ENCODE measurements at regions not wholly inside any gene's neighbourhood (a gene's known extent, or its start where the extent isn't known, plus 50 kb on each side); places are given as distances from the start of the nearest gene placed in this dataset.

DNA sequence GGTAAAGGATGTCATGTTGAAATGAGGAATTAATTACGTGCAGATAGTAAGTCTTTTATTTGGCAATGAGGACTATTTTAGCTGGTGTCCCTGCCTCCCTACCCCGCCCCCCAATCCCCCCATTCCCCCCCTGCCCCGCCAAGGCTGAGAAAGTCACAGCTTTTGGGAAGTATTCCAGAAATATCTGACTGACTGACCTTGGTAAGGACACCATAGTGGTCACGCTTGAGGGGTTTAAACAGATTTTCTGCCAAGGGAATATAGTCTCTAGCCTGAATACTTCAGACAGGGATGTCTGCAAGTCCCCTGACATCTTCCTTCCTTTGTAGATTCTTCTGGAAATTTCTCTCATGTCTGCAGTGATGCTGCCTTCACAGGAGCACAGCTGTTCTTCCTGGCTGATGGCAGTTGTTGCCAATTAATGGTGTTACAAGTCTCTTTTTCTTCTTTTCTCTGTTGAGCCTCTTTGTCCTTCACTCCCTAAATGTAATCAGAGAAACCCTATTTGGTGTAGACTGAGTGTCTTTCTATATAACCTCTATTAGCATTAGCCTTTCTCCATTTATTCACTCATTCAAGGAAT is 53.7 kb upstream of the MGAT5 start:
- DNase-seq (ENCODE audit: low read depth, low spot score) = no peak
- H3K4me3 ChIP-seq (ENCODE audit: low read depth, low read length) = no peak overlapping the region
- in situ Hi-C loops (cut with HindIII; ENCODE audit: low sequenced_read_pairs) = no loop called here
- TF ChIP-seq, protein P1, sequence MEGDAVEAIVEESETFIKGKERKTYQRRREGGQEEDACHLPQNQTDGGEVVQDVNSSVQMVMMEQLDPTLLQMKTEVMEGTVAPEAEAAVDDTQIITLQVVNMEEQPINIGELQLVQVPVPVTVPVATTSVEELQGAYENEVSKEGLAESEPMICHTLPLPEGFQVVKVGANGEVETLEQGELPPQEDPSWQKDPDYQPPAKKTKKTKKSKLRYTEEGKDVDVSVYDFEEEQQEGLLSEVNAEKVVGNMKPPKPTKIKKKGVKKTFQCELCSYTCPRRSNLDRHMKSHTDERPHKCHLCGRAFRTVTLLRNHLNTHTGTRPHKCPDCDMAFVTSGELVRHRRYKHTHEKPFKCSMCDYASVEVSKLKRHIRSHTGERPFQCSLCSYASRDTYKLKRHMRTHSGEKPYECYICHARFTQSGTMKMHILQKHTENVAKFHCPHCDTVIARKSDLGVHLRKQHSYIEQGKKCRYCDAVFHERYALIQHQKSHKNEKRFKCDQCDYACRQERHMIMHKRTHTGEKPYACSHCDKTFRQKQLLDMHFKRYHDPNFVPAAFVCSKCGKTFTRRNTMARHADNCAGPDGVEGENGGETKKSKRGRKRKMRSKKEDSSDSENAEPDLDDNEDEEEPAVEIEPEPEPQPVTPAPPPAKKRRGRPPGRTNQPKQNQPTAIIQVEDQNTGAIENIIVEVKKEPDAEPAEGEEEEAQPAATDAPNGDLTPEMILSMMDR (IDR thresholded peaks at IDR 0.05; ENCODE audit: low read depth, low read length) = no peak

DNA sequence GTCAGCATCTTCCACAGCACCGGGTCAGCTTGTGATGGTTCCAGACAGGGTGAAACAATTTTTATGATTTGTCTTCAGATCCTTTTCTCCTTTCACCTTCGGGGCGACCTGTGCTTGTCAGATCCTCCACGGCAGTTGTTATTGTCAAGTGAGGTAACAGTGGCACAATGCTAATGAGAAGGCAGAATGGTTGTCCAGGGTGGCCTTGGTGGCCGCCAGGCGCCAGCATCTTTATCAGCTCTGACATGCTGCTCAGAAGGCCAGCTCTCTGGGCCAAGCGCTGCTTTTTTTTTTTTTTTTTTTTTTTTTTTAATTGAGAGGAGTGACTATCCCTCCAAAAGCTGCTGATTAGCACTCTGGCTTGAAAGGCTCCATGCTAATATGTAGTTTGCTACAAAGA is 52.3 kb upstream of the MGAT5 start:
- DNase-seq (ENCODE audit: low read depth, low spot score) = no peak
- TF ChIP-seq, protein P1 (IDR thresholded peaks at IDR 0.05; ENCODE audit: low read depth, low read length) = no peak
- in situ Hi-C loops (cut with HindIII; ENCODE audit: low sequenced_read_pairs) = no loop called here
- H3K4me3 ChIP-seq (ENCODE audit: low read depth, low read length) = no peak overlapping the region

DNA sequence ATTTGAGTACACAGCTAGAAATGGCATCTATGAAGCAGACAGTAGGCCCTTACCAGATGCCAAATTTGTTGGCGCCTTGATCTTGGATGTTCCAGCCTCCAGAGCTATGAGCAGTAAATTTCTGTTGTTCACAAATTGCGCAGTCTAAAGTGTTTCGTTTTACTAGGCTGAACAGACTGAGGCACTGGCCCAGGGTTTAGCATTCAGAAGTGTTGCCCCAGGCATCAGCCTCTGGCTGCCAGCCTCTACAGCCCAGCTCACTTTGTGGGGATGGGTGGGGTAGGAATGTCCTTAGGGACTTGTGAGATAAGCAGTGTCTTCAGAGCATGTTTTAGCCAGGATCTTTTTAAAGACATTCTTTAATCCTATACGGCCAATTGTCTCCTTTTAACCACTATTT is 51.5 kb upstream of the MGAT5 start:
- no peak overlapping the region for H3K4me3 ChIP-seq (ENCODE audit: low read depth, low read length)
- in situ Hi-C loops (cut with HindIII; ENCODE audit: low sequenced_read_pairs) = no loop called here
- TF ChIP-seq, protein P1 (IDR thresholded peaks at IDR 0.05; ENCODE audit: low read depth, low read length) = no peak
- DNase-seq (ENCODE audit: low read depth, low spot score) = no peak

DNA sequence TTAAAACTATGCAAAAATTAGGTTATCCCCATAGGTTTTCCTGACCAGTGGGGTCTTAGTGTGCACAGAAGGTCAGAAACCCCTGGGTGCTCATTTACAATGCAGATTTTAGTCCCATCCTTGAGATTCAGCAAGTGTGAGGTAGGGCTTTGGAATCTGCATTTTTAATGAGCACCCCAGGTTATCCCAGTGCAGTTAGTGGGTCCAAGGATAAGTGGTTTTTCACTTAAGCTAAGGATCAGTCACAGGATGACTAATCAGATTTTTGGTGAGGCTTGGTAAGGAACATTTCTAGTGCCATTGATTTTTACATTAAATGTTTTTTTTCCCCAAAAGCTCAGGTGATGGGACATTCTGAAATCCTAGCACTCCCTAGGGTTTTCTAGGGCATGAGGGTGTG is 50.7 kb upstream of the MGAT5 start:
- DNase-seq (ENCODE audit: low read depth, low spot score) = no peak
- in situ Hi-C loops (cut with HindIII; ENCODE audit: low sequenced_read_pairs) = no loop called here
- no peak overlapping the region for H3K4me3 ChIP-seq (ENCODE audit: low read depth, low read length)
- TF ChIP-seq, protein P1 (IDR thresholded peaks at IDR 0.05; ENCODE audit: low read depth, low read length) = no peak

All from astrocyte of the spinal cord (primary cell).